ENCODE measurements at regions not wholly inside any gene's neighbourhood (a gene's known extent, or its start where the extent isn't known, plus 50 kb on each side); places are given as distances from the start of the nearest gene placed in this dataset.
A peak's percentile ranks its signal among the peaks of the same experiment; 100 is the strongest.

DNA sequence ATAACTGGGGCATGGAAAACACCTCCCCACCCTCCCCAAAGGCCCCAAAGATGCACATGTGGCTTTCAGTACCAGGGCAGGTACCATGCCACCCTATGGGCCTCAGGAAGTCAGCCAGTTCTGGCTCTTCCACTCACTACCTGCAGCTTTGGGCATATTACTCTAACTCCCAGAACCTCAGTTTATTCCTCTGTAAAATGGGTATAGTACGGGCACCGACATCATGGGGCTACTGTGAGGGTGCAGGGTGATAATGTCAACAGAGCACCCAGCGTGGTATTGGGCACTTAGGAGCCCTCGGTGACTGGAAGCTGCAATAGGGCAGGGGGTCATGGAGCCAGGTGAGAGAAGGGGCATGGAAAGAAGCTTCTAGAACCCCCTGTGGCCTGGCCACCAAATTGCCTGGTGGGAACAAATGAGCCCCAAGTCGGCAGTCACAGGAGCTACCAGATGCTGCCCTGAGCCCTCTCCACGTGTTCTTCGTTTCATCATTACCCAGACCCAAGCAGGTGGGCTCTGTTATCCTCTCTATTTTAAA, 512.1 kb downstream of the SHQ1 start:
- H3K4me1 ChIP-seq = peaks cover 49% of the 10 kb centered on the region
- TF ChIP-seq CTCF (IDR thresholded peaks at IDR 0.05; ENCODE audit: borderline replicate concordance) = no peak
- no peaks in the 10 kb centered on the region for H3K9me3 ChIP-seq (replicated peaks)
- peak overlapping the region; percentile 9 for H3K27ac ChIP-seq (replicated peaks)
- no peak overlapping the region for H3K4me3 ChIP-seq
- no peaks in the 10 kb centered on the region for H3K36me3 ChIP-seq
- intact Hi-C loops (cut with micrococcal nuclease) = no loop called here
- no peak for DNase-seq
- no peaks in the 10 kb centered on the region for H3K27me3 ChIP-seq (ENCODE audit: low read depth)

GRCh38 chr3:72335458-72336095, 512.7 kb downstream of the SHQ1 start:
- Histone ChIP-seq H3K4me1 (peaks cover 50% of the 10 kb centered on the region), H3K27ac (replicated peaks) (no peak overlapping the region), H3K27me3 (ENCODE audit: low read depth) (no peaks in the 10 kb centered on the region), H3K4me3 (no peak overlapping the region), H3K9me3 (replicated peaks) (no peaks in the 10 kb centered on the region), H3K36me3 (no peaks in the 10 kb centered on the region)
- DNase-seq = no peak
- no peak for TF ChIP-seq CTCF (IDR thresholded peaks at IDR 0.05; ENCODE audit: borderline replicate concordance)
- intact Hi-C loops (cut with micrococcal nuclease) = no loop called here

GRCh38 chr3:72334681-72335457, 513.4 kb downstream of the SHQ1 start:
- H3K36me3 ChIP-seq = no peaks in the 10 kb centered on the region
- H3K27ac ChIP-seq (replicated peaks) = no peak overlapping the region
- no peaks in the 10 kb centered on the region for H3K9me3 ChIP-seq (replicated peaks)
- H3K4me1 ChIP-seq = peaks cover 53% of the 10 kb centered on the region
- TF ChIP-seq CTCF (IDR thresholded peaks at IDR 0.05; ENCODE audit: borderline replicate concordance) = no peak
- DNase-seq = no peak
- no peak overlapping the region for H3K4me3 ChIP-seq
- no peaks in the 10 kb centered on the region for H3K27me3 ChIP-seq (ENCODE audit: low read depth)
- intact Hi-C loops (cut with micrococcal nuclease) = no loop called here

- Histone ChIP-seq H3K4me1 (peaks cover 54% of the 10 kb centered on the region), H3K27ac (replicated peaks) (no peak overlapping the region), H3K36me3 (no peaks in the 10 kb centered on the region), H3K9me3 (replicated peaks) (no peaks in the 10 kb centered on the region), H3K4me3 (no peak overlapping the region), H3K27me3 (ENCODE audit: low read depth) (no peaks in the 10 kb centered on the region)
- no peak for DNase-seq
- intact Hi-C loops (cut with micrococcal nuclease) = no loop called here
- no peak for TF ChIP-seq CTCF (IDR thresholded peaks at IDR 0.05; ENCODE audit: borderline replicate concordance)
Measured at GRCh38 chr3:72332689-72333088, 515.6 kb downstream of the SHQ1 start.

GRCh38 chr3:72332036-72332435, 516.2 kb downstream of the SHQ1 start:
- no peaks in the 10 kb centered on the region for H3K27me3 ChIP-seq (ENCODE audit: low read depth)
- H3K9me3 ChIP-seq (replicated peaks) = no peaks in the 10 kb centered on the region
- no peak for DNase-seq
- no peak for TF ChIP-seq CTCF (IDR thresholded peaks at IDR 0.05; ENCODE audit: borderline replicate concordance)
- H3K4me3 ChIP-seq = no peak overlapping the region
- no peak overlapping the region for H3K27ac ChIP-seq (replicated peaks)
- no peaks in the 10 kb centered on the region for H3K36me3 ChIP-seq
- intact Hi-C loops (cut with micrococcal nuclease) = no loop called here
- H3K4me1 ChIP-seq = peaks cover 51% of the 10 kb centered on the region
